ENCODE measurements at regions not wholly inside any gene's neighbourhood (a gene's known extent, or its start where the extent isn't known, plus 50 kb on each side); places are given as distances from the start of the nearest gene placed in this dataset.
A peak's percentile ranks its signal among the peaks of the same experiment; 100 is the strongest.
"Not testable (repeated sequence)": the region's sequence is repeated elsewhere in the genome, so short reads cannot be mapped to it uniquely, and the experiment has no call there.

DNA sequence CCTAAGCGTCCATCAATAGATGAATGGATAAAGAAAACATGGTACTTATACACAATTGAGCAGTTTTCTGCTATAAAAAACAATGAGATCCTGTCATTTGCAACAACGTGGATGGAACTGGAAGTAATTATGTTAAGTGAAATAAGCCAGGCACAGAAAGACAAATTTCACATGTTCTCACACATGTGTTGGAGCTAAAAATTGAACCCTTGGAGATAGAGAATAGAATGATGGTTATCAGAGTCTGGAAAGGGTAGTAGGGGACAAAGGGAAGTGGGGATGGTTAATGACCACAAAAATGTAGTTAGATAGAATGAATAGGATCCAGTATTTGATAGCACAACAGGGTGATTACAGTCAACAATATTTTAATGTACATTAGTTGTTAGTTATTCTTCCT, 1033.5 kb downstream of the HACE1 start:
- TF ChIP-seq, protein P1, sequence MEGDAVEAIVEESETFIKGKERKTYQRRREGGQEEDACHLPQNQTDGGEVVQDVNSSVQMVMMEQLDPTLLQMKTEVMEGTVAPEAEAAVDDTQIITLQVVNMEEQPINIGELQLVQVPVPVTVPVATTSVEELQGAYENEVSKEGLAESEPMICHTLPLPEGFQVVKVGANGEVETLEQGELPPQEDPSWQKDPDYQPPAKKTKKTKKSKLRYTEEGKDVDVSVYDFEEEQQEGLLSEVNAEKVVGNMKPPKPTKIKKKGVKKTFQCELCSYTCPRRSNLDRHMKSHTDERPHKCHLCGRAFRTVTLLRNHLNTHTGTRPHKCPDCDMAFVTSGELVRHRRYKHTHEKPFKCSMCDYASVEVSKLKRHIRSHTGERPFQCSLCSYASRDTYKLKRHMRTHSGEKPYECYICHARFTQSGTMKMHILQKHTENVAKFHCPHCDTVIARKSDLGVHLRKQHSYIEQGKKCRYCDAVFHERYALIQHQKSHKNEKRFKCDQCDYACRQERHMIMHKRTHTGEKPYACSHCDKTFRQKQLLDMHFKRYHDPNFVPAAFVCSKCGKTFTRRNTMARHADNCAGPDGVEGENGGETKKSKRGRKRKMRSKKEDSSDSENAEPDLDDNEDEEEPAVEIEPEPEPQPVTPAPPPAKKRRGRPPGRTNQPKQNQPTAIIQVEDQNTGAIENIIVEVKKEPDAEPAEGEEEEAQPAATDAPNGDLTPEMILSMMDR (IDR thresholded peaks at IDR 0.05; ENCODE audit: partially characterized antibody, unreplicated experiment) = no peak
- no peak for DNase-seq
- Mint-ChIP-seq H3K9me3 (ENCODE audit: unreplicated experiment) (no peaks in the 10 kb centered on the region), H3K27ac (ENCODE audit: unreplicated experiment) (no peak overlapping the region), H3K27me3 (ENCODE audit: unreplicated experiment) (no peaks in the 10 kb centered on the region), H3K4me1 (ENCODE audit: low read depth, unreplicated experiment) (no peaks in the 10 kb centered on the region), H3K36me3 (ENCODE audit: unreplicated experiment) (no peaks in the 10 kb centered on the region), H3K4me3 (ENCODE audit: unreplicated experiment) (no peak overlapping the region)

DNA sequence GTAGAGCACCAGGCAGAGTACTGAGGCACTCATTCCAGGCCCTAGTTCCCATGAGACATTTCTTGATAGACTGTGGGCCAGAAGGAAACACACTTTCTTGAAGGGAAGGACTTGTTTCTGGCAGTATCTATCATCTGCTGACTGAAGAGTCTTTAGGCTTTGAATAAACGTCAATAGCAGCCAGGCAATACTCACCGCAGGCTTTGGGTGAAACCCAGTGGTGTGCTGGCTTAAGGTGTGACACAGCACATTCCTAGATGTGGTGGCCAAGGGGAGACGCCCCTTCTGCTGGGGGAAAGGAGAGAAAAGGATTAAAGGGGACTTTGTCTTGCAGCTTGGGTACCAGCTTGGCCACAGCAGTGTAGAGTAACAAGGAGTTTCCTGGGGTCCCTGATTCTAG, 1039.6 kb downstream of the HACE1 start:
- TF ChIP-seq, protein P1 (IDR thresholded peaks at IDR 0.05; ENCODE audit: partially characterized antibody, unreplicated experiment) = no peak
- no peak overlapping the region for H3K27ac Mint-ChIP-seq (ENCODE audit: unreplicated experiment)
- no peak for DNase-seq
- no peaks in the 10 kb centered on the region for H3K27me3 Mint-ChIP-seq (ENCODE audit: unreplicated experiment)
- peaks cover 9% of the 10 kb centered on the region for H3K36me3 Mint-ChIP-seq (ENCODE audit: unreplicated experiment)
- H3K4me1 Mint-ChIP-seq (ENCODE audit: low read depth, unreplicated experiment) = no peaks in the 10 kb centered on the region
- H3K9me3 Mint-ChIP-seq (ENCODE audit: unreplicated experiment) = peaks cover 4% of the 10 kb centered on the region
- H3K4me3 Mint-ChIP-seq (ENCODE audit: unreplicated experiment) = no peak overlapping the region

DNA sequence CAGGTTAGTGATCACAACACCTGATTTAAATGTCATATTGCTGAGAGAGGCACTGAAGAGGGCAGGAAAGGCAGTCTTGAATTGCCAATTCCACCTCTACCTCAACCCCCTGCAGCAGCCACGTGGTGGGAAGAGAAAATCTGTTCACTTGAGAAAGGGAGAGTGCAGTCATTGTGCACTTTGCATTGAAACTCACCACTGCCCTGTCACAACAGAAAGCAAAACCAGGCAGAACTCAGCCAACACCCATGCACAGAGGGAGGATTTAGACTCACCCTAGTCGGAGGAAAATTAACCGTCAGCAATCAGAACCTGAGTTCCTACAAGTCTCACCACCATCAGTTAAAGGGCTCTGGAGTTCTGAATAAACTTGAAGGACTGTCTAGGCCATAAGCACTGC, 1040.2 kb downstream of the HACE1 start:
- Mint-ChIP-seq H3K27ac (ENCODE audit: unreplicated experiment) (no peak overlapping the region), H3K4me3 (ENCODE audit: unreplicated experiment) (no peak overlapping the region), H3K9me3 (ENCODE audit: unreplicated experiment) (peaks cover 4% of the 10 kb centered on the region), H3K27me3 (ENCODE audit: unreplicated experiment) (no peaks in the 10 kb centered on the region), H3K36me3 (ENCODE audit: unreplicated experiment) (peaks cover 9% of the 10 kb centered on the region), H3K4me1 (ENCODE audit: low read depth, unreplicated experiment) (no peaks in the 10 kb centered on the region)
- no peak for DNase-seq
- TF ChIP-seq, protein P1 (IDR thresholded peaks at IDR 0.05; ENCODE audit: partially characterized antibody, unreplicated experiment) = no peak

DNA sequence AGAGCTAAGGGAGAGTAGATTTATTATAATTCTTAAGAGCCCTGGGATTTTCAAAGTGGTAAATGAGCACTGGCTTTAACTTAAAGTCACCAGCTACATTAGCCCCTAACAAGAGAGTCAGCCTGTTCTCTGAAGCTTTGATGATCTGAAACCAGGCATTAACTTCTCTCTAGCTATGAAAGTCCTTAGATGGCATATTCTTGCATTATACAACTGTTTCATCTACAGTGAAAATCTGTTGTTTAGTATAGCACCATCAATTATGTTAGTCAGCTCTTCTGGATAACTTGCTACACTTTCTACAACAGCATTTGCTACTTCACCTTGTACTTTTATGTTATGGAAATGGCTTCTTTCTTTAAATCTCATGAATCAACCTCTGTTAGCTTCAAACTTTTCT, 1046.7 kb downstream of the HACE1 start:
- TF ChIP-seq, protein P1 (IDR thresholded peaks at IDR 0.05; ENCODE audit: partially characterized antibody, unreplicated experiment) = no peak
- H3K36me3 Mint-ChIP-seq (ENCODE audit: unreplicated experiment) = no peaks in the 10 kb centered on the region
- H3K27ac Mint-ChIP-seq (ENCODE audit: unreplicated experiment) = no peak overlapping the region
- no peak for DNase-seq
- no peaks in the 10 kb centered on the region for H3K27me3 Mint-ChIP-seq (ENCODE audit: unreplicated experiment)
- no peaks in the 10 kb centered on the region for H3K9me3 Mint-ChIP-seq (ENCODE audit: unreplicated experiment)
- H3K4me1 Mint-ChIP-seq (ENCODE audit: low read depth, unreplicated experiment) = no peaks in the 10 kb centered on the region
- H3K4me3 Mint-ChIP-seq (ENCODE audit: unreplicated experiment) = no peak overlapping the region

DNA sequence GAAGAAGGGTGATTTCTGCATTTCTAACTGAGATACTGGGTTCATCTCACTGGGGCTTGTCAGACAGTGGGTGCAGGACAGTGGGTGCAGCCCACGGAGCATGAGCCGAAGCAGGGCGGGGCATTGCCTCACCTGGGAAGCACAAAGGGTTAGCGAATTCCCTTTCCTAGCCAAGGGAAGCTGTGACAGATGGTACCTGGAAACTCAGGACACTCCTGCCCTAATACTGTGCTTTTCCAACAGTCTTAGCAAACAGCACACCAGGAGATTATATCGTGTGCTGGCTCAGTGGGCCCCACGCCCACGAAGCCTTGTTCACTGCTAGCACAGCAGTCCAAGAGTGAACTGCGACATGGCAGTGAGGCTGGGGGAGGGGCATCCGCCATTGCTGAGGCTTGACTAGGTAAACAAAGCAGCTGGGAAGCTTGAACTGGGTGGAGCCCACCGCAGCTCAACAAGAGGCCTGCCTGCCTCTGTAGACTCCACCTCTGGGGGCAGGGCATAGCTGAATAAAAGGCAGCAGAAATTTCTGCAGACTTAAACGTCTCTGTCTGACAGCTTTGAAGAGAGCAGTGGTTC, 1057.7 kb downstream of the HACE1 start:
- not testable (repeated sequence) for H3K36me3 Mint-ChIP-seq (ENCODE audit: unreplicated experiment); H3K27ac Mint-ChIP-seq (ENCODE audit: unreplicated experiment); H3K4me3 Mint-ChIP-seq (ENCODE audit: unreplicated experiment); H3K4me1 Mint-ChIP-seq (ENCODE audit: low read depth, unreplicated experiment); H3K27me3 Mint-ChIP-seq (ENCODE audit: unreplicated experiment); H3K9me3 Mint-ChIP-seq (ENCODE audit: unreplicated experiment)
- DNase-seq = peak; percentile 12

Measured in glutamatergic neuron (in vitro differentiated cells).